A673 (cell line): ENCODE measurements at regions not wholly inside any gene's neighbourhood (a gene's known extent, or its start where the extent isn't known, plus 50 kb on each side); places are given as distances from the start of the nearest gene placed in this dataset.

Experiments used
- BruUV-seq: library from RNA; stranded (reverse); fragments of 400-500 nt; replicated peaks from 2 replicates; lab custom pipeline; 2021; lab: Mats Ljungman, UMichigan
- CTCF ChIA-PET: fragments of 300-600 bp; sonication (Branson Sonifier 250); formaldehyde crosslinking; loops from one replicate; lab custom pipeline; 2022; ENCODE audit warnings: antibody characterized with exemption; lab: Charles Lee
- POLR2A ChIA-PET: fragments of 300-600 bp; sonication (Branson Sonifier 250); formaldehyde crosslinking; loops from one replicate; lab custom pipeline; 2022; ENCODE audit warnings: antibody characterized with exemption; ENCODE audit not compliant: low non-redundant PET; lab: Charles Lee
- DNase-seq: peaks from one replicate; pipeline ENCODE4 v3.0.0-alpha.2; 2015; ENCODE audit warnings: low spot score
- H3K27ac ChIP-seq: fragments of 200-600 bp; sonication (generic); 2 replicates; pipeline ENCODE4 v1.5.1; 2016; ENCODE audit warnings: mixed run types, low read depth, mild to moderate bottlenecking, mixed read lengths, antibody characterized with exemption, low read length; ENCODE audit not compliant: poor library complexity, severe bottlenecking
- H3K27me3 ChIP-seq: fragments of 200-600 bp; sonication (generic); replicated peaks from 2 replicates; pipeline ENCODE4 v1.6.1; 2017; ENCODE audit warnings: mixed run types, low read depth, mild to moderate bottlenecking, mixed read lengths, antibody characterized with exemption, low read length; ENCODE audit not compliant: insufficient read depth, poor library complexity
- H3K36me3 ChIP-seq: fragments of 200-600 bp; sonication (generic); 2 replicates; pipeline ENCODE4 v1.6.1; 2016; ENCODE audit warnings: mixed run types, mild to moderate bottlenecking, mixed read lengths, antibody characterized with exemption, low read length; ENCODE audit not compliant: insufficient read depth, poor library complexity, severe bottlenecking
- H3K4me1 ChIP-seq: fragments of 200-600 bp; sonication (generic); 2 replicates; pipeline ENCODE4 v1.6.1; 2017; ENCODE audit warnings: mixed run types, mild to moderate bottlenecking, mixed read lengths, antibody characterized with exemption, low read length; ENCODE audit not compliant: insufficient read depth, poor library complexity, severe bottlenecking
- H3K4me3 ChIP-seq: fragments of 200-600 bp; sonication (generic); 2 replicates; pipeline ENCODE4 v1.5.1; 2016; ENCODE audit warnings: low read depth, mixed run types, mild to moderate bottlenecking, mixed read lengths, low read length; ENCODE audit not compliant: poor library complexity, severe bottlenecking
- H3K9me3 ChIP-seq: fragments of 200-600 bp; sonication (generic); 2 replicates; pipeline ENCODE4 v1.6.1; 2016; ENCODE audit warnings: mixed run types, low read depth, mild to moderate bottlenecking, mixed read lengths, antibody characterized with exemption, low read length; ENCODE audit not compliant: poor library complexity, severe bottlenecking
- CTCF ChIP-seq: fragments of 300-800, 200-600 bp; sonication (generic); conservative IDR thresholded peaks from 2 replicates; pipeline ENCODE4 v1.5.1; 2017; ENCODE audit warnings: low read depth, mild to moderate bottlenecking, antibody characterized with exemption, low read length, moderate library complexity, mixed read lengths
- EZH2 ChIP-seq: fragments of 200-600 bp; sonication (generic); IDR thresholded peaks from 2 replicates; pipeline ENCODE4 v1.6.1; 2017; ENCODE audit warnings: borderline replicate concordance, low read depth, mild to moderate bottlenecking, mixed read lengths, antibody characterized with exemption, low read length; ENCODE audit not compliant: poor library complexity, severe bottlenecking
- intact Hi-C: fragments of 100-400 bp; cut with micrococcal nuclease; formaldehyde crosslinking; loops from one replicate; pipeline ENCODE4 v1.10.0; 2022; ENCODE audit not compliant: unreplicated experiment

- CTCF ChIA-PET, result no interaction called here
- H3K4me3 ChIP-seq, result no peak overlapping the region
- no TSS peak for BruUV-seq
- peaks cover 28% of the 10 kb centered on the region for H3K4me1 ChIP-seq
- POLR2A ChIA-PET, result no interaction called here
- DNase-seq, result no peak
- intact Hi-C loops, result loop anchor here (5.0 to 10.0 kb wide), 2 partner anchors 617 to 665 kb away; no protein-coding TSS in a partner anchor
- no peaks in the 10 kb centered on the region for H3K27me3 ChIP-seq
- no peaks in the 10 kb centered on the region for H3K9me3 ChIP-seq
- H3K27ac ChIP-seq, result no peak overlapping the region
- no peaks in the 10 kb centered on the region for H3K36me3 ChIP-seq
- TF ChIP-seq CTCF (no peak), EZH2 (no peak)
Measured at GRCh38 chr13:73800011-73800410, 334.2 kb downstream of the KLF12 start.

DNA sequence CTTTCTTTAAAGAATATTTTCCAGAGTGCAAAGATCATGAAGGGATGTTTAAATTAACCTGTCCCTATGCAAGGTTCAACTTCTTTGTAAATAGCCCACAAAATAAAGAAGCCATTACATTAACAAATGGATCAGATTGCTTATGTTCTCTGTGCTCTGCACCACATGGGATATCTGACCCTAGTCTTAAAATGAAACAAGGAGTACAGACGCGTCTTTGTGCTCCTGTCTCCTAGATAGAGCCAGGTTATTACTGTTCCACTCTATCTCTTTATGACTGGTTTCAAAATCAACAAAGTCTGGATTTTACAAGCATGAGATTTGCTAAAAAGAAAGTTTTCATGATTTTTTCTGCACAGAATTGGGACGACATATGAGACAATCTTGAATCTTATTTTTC lies 339.4 kb downstream of the KLF12 start:
- intact Hi-C loops, result no loop called here
- DNase-seq, result no peak
- Histone ChIP-seq H3K4me1 (peaks cover 37% of the 10 kb centered on the region), H3K4me3 (no peak overlapping the region), H3K27me3 (no peaks in the 10 kb centered on the region), H3K9me3 (no peaks in the 10 kb centered on the region), H3K27ac (no peak overlapping the region), H3K36me3 (no peaks in the 10 kb centered on the region)
- TF ChIP-seq EZH2 (no peak), CTCF (no peak)
- BruUV-seq, result no TSS peak
- POLR2A ChIA-PET, result no interaction called here
- CTCF ChIA-PET, result no interaction called here

DNA sequence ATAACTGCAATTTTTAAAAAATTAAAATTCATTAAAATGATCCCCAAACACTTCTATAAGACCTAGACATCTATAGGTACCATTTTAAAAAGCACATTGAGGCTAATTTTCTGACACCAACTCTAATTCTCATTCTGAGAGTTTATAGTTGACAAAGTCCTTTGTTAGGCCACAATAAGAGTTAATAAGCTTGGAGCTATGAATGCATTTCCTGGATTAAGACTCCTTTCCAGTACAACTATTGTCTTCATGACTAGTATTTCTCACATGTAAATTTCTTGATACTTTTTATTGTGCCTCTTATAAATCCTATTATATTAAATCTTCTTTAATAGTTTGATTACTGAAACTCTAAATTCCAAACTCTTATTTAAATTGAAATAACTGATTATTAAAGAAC lies 340.8 kb downstream of the KLF12 start:
- ChIA-PET CTCF (interaction anchor here (0.6 kb wide), 1 partner anchor 26 kb away, joined by 4 read pairs; no protein-coding TSS in a partner anchor), POLR2A (interaction anchor here (0.6 kb wide), 1 partner anchor 134 kb away, joined by 4 read pairs; no protein-coding TSS in a partner anchor)
- BruUV-seq, result no TSS peak
- Histone ChIP-seq H3K4me3 (no peak overlapping the region), H3K9me3 (no peaks in the 10 kb centered on the region), H3K27ac (peak overlapping the region; percentile 63), H3K36me3 (no peaks in the 10 kb centered on the region), H3K27me3 (no peaks in the 10 kb centered on the region), H3K4me1 (peaks cover 35% of the 10 kb centered on the region)
- intact Hi-C loops, result no loop called here
- DNase-seq, result peak; percentile 67
- TF ChIP-seq EZH2 (no peak), CTCF (no peak)
